T-helper 17 cell (primary cell): ENCODE measurements at regions not wholly inside any gene's neighbourhood (a gene's known extent, or its start where the extent isn't known, plus 50 kb on each side); places are given as distances from the start of the nearest gene placed in this dataset.

Experiments used
- ATAC-seq: fragments of 150-1000 bp; cut with Tn5 transposase; 2 replicates; pipeline ENCODE4 v1.10.0; 2021; ENCODE audit warnings: mild to moderate bottlenecking, moderate library complexity
- DNase-seq, 3 donors: peaks; one replicate each; pipeline versions ENCODE4 v3.0.0 to v3.0.0-alpha.2; 2020 to 2021
- H3K9me3 ChIP-seq: one replicate; pipeline ENCODE4 v1.7.0; 2013; ENCODE audit warnings: low read length, mild to moderate bottlenecking; ENCODE audit not compliant: control insufficient read depth, poor library complexity, severe bottlenecking
- H3K27ac Mint-ChIP-seq: one replicate; pipeline ENCODE4 v1.8.0; 2022; ENCODE audit warnings: mild to moderate bottlenecking, moderate library complexity, mixed read lengths
- H3K27me3 Mint-ChIP-seq: one replicate; pipeline ENCODE4 v1.8.0; 2022; ENCODE audit warnings: mixed read lengths
- H3K36me3 Mint-ChIP-seq: one replicate; pipeline ENCODE4 v1.8.0; 2022; ENCODE audit warnings: low read depth, mixed read lengths
- H3K4me1 Mint-ChIP-seq: one replicate; pipeline ENCODE4 v1.8.0; 2022; ENCODE audit warnings: mild to moderate bottlenecking, mixed read lengths
- H3K4me3 Mint-ChIP-seq: one replicate; pipeline ENCODE4 v1.8.0; 2022; ENCODE audit warnings: mild to moderate bottlenecking, moderate library complexity, mixed read lengths

DNA sequence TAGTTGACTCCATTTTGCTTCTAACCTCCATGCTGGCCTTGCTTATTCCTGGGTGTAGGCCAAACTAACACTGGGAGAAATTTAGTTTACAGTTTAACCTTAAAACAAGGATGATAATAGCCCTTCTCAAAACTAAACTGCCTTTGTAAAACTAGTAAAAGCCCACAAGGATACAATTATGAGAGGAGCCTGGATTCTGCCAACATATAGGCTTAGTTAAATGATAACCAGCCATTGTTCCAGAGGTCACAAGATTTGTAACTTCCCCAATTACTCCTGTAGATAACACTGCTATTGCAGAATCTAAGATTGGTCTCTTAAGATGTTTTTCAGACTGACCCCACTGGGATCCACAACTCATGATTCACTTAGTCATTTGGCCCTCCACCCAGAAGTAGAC, 2300.3 kb upstream of the C9orf72 start:
- no peak for DNase-seq

GRCh38 chr9:29875547-29875946, 2302.3 kb upstream of the C9orf72 start:
- Mint-ChIP-seq H3K36me3 (no peaks in the 10 kb centered on the region), H3K27me3 (no peaks in the 10 kb centered on the region), H3K4me3 (no peak overlapping the region), H3K27ac (no peak overlapping the region), H3K4me1 (no peaks in the 10 kb centered on the region)
- ATAC-seq (no peak), DNase-seq (no peak)
- no peaks in the 10 kb centered on the region for H3K9me3 ChIP-seq

More for the DNA sequence above, 2300.3 kb upstream of the C9orf72 start:
- no peaks in the 10 kb centered on the region for H3K27me3 Mint-ChIP-seq
- no peaks in the 10 kb centered on the region for H3K36me3 Mint-ChIP-seq
- no peaks in the 10 kb centered on the region for H3K4me1 Mint-ChIP-seq
- no peak overlapping the region for H3K27ac Mint-ChIP-seq
- H3K4me3 Mint-ChIP-seq, result no peak overlapping the region
- no peak for ATAC-seq
- H3K9me3 ChIP-seq, result no peaks in the 10 kb centered on the region

GRCh38 chr9:29882767-29883166, 2309.5 kb upstream of the C9orf72 start:
- Mint-ChIP-seq H3K4me3 (no peak overlapping the region), H3K27me3 (no peaks in the 10 kb centered on the region), H3K4me1 (no peaks in the 10 kb centered on the region), H3K27ac (no peak overlapping the region), H3K36me3 (no peaks in the 10 kb centered on the region)
- no peaks in the 10 kb centered on the region for H3K9me3 ChIP-seq
- DNase-seq (no peak), ATAC-seq (no peak)

GRCh38 chr9:29906065-29906464, 2332.8 kb upstream of the C9orf72 start:
- DNase-seq, result no peak
- Mint-ChIP-seq H3K4me1 (no peaks in the 10 kb centered on the region), H3K27me3 (no peaks in the 10 kb centered on the region), H3K27ac (no peak overlapping the region), H3K4me3 (no peak overlapping the region), H3K36me3 (no peaks in the 10 kb centered on the region)
- no peak for ATAC-seq
- no peaks in the 10 kb centered on the region for H3K9me3 ChIP-seq

- no peaks in the 10 kb centered on the region for H3K9me3 ChIP-seq
- no peak for ATAC-seq
- Mint-ChIP-seq H3K36me3 (no peaks in the 10 kb centered on the region), H3K27me3 (no peaks in the 10 kb centered on the region), H3K4me3 (no peak overlapping the region), H3K4me1 (no peaks in the 10 kb centered on the region), H3K27ac (no peak overlapping the region)
- DNase-seq, result no peak
These were observed 2354.8 kb upstream of the C9orf72 start for GRCh38 chr9:29928072-29928471.

DNA sequence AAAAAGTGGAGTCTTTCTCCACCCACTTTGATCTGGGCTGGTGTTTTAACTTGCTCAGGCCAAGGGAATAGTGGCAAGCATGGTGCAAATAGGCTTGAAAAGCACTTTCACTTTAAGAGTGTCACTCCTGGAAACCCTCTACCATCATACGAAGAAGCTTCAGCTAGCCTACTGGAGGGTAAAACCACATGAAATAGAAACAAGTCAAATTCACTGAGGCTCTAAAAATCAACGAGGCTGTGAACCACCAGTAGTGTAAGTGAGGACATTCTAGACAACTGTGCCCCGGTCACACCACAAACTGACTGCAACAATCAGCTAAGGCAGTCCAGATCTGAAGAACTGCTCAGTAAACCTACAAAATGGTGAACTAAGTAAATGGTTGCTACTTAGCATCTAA, 2366.3 kb upstream of the C9orf72 start:
- Mint-ChIP-seq H3K36me3 (no peaks in the 10 kb centered on the region), H3K27me3 (no peaks in the 10 kb centered on the region), H3K4me3 (no peak overlapping the region), H3K4me1 (no peaks in the 10 kb centered on the region), H3K27ac (no peak overlapping the region)
- no peak for ATAC-seq
- no peaks in the 10 kb centered on the region for H3K9me3 ChIP-seq
- no peak for DNase-seq

- DNase-seq (no peak), ATAC-seq (no peak)
- no peak overlapping the region for H3K4me3 Mint-ChIP-seq
- H3K9me3 ChIP-seq, result no peaks in the 10 kb centered on the region
- no peaks in the 10 kb centered on the region for H3K27me3 Mint-ChIP-seq
- no peaks in the 10 kb centered on the region for H3K36me3 Mint-ChIP-seq
- no peaks in the 10 kb centered on the region for H3K4me1 Mint-ChIP-seq
- H3K27ac Mint-ChIP-seq, result no peak overlapping the region
These were observed 2371.7 kb upstream of the C9orf72 start for GRCh38 chr9:29945012-29945411.

DNA sequence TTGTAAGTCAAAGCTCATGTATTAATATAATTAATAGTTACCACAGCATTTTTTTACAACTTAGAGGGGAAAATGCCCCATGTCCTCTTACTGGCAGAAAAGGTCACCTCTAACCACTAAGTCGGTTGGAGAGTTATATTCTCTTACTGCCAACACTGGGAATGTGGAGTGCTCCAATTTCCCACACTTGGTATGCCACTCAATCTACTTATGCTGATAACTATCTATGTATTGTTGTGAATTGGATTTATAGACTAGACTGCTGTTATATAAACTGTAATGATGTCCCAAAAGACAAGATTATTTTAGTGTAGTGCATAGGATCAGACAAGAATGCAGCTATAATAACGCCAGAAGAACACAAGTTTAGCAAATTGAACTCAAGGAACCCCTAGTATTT, 2385.2 kb upstream of the C9orf72 start:
- Mint-ChIP-seq H3K4me3 (no peak overlapping the region), H3K4me1 (no peaks in the 10 kb centered on the region), H3K27ac (no peak overlapping the region), H3K27me3 (no peaks in the 10 kb centered on the region), H3K36me3 (no peaks in the 10 kb centered on the region)
- no peaks in the 10 kb centered on the region for H3K9me3 ChIP-seq
- DNase-seq, result no peak
- ATAC-seq, result no peak

- no peak for DNase-seq
- Mint-ChIP-seq H3K4me3 (no peak overlapping the region), H3K27me3 (no peaks in the 10 kb centered on the region), H3K27ac (no peak overlapping the region), H3K4me1 (no peaks in the 10 kb centered on the region), H3K36me3 (no peaks in the 10 kb centered on the region)
- no peak for ATAC-seq
- H3K9me3 ChIP-seq, result no peaks in the 10 kb centered on the region
These were observed 2392.6 kb upstream of the C9orf72 start for GRCh38 chr9:29965834-29966233.

- H3K27me3 Mint-ChIP-seq, result no peaks in the 10 kb centered on the region
- no peaks in the 10 kb centered on the region for H3K9me3 ChIP-seq
- H3K4me1 Mint-ChIP-seq, result no peaks in the 10 kb centered on the region
- H3K36me3 Mint-ChIP-seq, result no peaks in the 10 kb centered on the region
- no peak for ATAC-seq
- H3K27ac Mint-ChIP-seq, result no peak overlapping the region
- H3K4me3 Mint-ChIP-seq, result no peak overlapping the region
- no peak for DNase-seq
These were observed 2393.0 kb upstream of the C9orf72 start for GRCh38 chr9:29966247-29966646.

DNA sequence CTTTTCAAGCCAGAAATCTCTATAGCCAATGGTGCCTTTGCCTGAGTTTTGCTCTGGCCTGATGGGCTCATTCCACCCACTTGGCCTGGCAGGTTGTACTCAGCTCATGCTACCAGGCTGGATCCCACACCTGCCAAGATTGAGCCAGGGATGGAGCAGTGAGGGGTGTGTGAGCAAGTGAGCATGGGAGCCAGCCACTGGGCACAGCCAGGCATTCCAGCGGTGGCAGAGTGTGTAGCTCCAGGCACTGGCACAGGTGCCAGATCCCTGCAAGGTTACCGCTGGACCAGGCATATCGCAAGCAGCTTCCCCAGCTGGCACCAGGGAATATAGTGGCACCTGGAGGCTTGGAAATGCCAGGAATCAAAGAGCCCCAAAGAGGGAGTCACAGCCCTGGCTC, 2395.6 kb upstream of the C9orf72 start:
- no peak for ATAC-seq
- no peak overlapping the region for H3K27ac Mint-ChIP-seq

GRCh38 chr9:29969408-29969807, 2396.1 kb upstream of the C9orf72 start:
- H3K9me3 ChIP-seq, result no peaks in the 10 kb centered on the region
- no peaks in the 10 kb centered on the region for H3K36me3 Mint-ChIP-seq
- no peak overlapping the region for H3K4me3 Mint-ChIP-seq
- H3K27me3 Mint-ChIP-seq, result no peaks in the 10 kb centered on the region
- no peak overlapping the region for H3K27ac Mint-ChIP-seq
- no peak for ATAC-seq
- no peaks in the 10 kb centered on the region for H3K4me1 Mint-ChIP-seq
- no peak for DNase-seq

More for the DNA sequence above, 2395.6 kb upstream of the C9orf72 start:
- no peak for DNase-seq
- H3K4me1 Mint-ChIP-seq, result no peaks in the 10 kb centered on the region
- H3K36me3 Mint-ChIP-seq, result no peaks in the 10 kb centered on the region
- no peaks in the 10 kb centered on the region for H3K27me3 Mint-ChIP-seq
- H3K9me3 ChIP-seq, result no peaks in the 10 kb centered on the region
- no peak overlapping the region for H3K4me3 Mint-ChIP-seq

DNA sequence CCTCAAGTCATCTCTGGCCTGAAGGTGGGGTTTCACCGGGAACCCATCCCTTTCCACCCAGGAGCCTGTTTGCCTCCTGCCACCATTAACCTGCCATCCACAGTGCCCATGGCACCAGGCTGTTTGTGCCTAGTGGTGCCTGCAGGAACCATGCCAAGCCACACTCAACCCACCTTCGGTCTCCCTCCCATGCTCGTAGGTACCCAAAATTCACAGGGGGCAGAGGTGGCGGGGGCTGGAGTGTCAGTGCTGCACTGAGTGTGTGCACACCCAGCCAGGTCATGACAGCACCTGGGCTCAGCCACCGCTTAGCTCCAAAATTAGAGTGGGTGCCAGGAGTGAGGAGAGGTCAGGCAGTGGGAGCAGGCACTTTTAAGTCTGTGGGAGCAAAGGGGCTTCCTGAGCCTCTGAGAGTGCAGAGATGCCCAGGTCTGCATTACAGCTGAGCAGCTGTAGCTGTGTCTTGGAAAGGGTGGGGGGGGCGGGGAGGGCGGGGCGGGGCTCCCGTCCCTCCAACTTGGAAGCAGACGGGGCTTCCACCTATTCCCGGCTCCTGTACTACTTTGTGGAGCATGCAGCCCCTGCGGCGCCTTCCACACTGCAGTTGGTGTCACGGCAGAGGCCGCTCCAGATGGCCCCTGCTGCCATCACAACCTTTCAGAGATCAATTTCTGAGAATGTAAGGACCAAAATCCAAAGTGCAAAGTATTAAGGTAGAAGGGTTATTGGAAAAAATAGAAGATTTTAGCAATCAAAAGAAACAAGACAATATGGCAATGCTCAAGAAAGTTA, 2396.8 kb upstream of the C9orf72 start:
- Mint-ChIP-seq H3K27ac (no peak overlapping the region), H3K27me3 (no peaks in the 10 kb centered on the region), H3K4me1 (no peaks in the 10 kb centered on the region), H3K36me3 (no peaks in the 10 kb centered on the region), H3K4me3 (no peak overlapping the region)
- ATAC-seq (no peak), DNase-seq (no peak)
- no peaks in the 10 kb centered on the region for H3K9me3 ChIP-seq

- no peak for DNase-seq
- ATAC-seq, result no peak
- H3K9me3 ChIP-seq, result no peaks in the 10 kb centered on the region
- Mint-ChIP-seq H3K4me1 (no peaks in the 10 kb centered on the region), H3K36me3 (no peaks in the 10 kb centered on the region), H3K4me3 (no peak overlapping the region), H3K27me3 (no peaks in the 10 kb centered on the region), H3K27ac (no peak overlapping the region)
These were observed 2400.9 kb upstream of the C9orf72 start for GRCh38 chr9:29974197-29974596.
